Mammary epithelial cell (primary cell): ENCODE measurements at regions not wholly inside any gene's neighbourhood (a gene's known extent, or its start where the extent isn't known, plus 50 kb on each side); places are given as distances from the start of the nearest gene placed in this dataset.

Experiments
- EZH2 ChIP-seq: IDR thresholded peaks from 2 replicates; pipeline ENCODE4 v1.6.1; 2012; ENCODE audit warnings: low read length, inconsistent platforms, borderline replicate concordance
- TF ChIP-seq, protein P1 (sequence below), 2 donors: IDR thresholded peaks in 1 of 2; conservative IDR thresholded peaks in 1 of 2; 2 replicates each; pipeline ENCODE4 v1.5.1; 2011 to 2012; ENCODE audit warnings: inconsistent platforms in 2 of 2, low read length in 2 of 2, mild to moderate bottlenecking in 2 of 2, control low read depth in 1 of 2, low read depth in 1 of 2; ENCODE audit not compliant: insufficient read depth in 1 of 2; ENCODE audit errors: extremely low read depth in 1 of 2

DNA sequence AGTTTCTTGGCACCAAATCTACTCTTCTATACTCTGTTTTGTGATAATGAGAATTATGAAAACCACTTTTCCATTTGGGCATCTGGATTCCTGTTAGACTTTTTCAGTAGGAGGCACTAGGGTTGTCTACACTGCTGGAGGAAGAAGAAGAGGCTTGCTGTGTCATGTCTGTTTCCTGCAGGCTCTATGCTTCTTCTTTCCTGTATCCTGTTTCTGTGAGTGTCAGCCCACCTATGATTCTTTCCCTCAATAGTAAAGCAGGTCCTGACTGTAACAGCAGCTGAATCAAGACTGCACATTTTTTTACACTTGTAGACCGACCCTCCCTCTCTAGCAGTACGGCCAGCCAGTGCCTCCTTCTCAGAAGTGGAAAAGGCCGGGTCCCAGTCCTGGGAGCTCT lies 603.9 kb downstream of the HDGFL1 start:
- TF ChIP-seq EZH2, result no peak
- TF ChIP-seq, protein P1, sequence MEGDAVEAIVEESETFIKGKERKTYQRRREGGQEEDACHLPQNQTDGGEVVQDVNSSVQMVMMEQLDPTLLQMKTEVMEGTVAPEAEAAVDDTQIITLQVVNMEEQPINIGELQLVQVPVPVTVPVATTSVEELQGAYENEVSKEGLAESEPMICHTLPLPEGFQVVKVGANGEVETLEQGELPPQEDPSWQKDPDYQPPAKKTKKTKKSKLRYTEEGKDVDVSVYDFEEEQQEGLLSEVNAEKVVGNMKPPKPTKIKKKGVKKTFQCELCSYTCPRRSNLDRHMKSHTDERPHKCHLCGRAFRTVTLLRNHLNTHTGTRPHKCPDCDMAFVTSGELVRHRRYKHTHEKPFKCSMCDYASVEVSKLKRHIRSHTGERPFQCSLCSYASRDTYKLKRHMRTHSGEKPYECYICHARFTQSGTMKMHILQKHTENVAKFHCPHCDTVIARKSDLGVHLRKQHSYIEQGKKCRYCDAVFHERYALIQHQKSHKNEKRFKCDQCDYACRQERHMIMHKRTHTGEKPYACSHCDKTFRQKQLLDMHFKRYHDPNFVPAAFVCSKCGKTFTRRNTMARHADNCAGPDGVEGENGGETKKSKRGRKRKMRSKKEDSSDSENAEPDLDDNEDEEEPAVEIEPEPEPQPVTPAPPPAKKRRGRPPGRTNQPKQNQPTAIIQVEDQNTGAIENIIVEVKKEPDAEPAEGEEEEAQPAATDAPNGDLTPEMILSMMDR (conservative IDR thresholded peaks at IDR 0.05 in 1 of 2, IDR thresholded peaks at IDR 0.05 in 1 of 2; ENCODE audit: extremely low read depth in 1 of 2, insufficient read depth in 1 of 2, low read depth in 1 of 2, low read length in 2 of 2), result no peak
